ENCODE measurements at regions not wholly inside any gene's neighbourhood (a gene's known extent, or its start where the extent isn't known, plus 50 kb on each side); places are given as distances from the start of the nearest gene placed in this dataset.
"Not testable (repeated sequence)": the region's sequence is repeated elsewhere in the genome, so short reads cannot be mapped to it uniquely, and the experiment has no call there.

GRCh38 chr15:79154483-79155135 lies 64.0 kb upstream of the RASGRF1 start:
- DNase-seq, result no peak

- not testable (repeated sequence) for DNase-seq
Measured at GRCh38 chr15:79144290-79144689, 53.7 kb upstream of the RASGRF1 start.

GRCh38 chr15:79140846-79141570 lies 50.4 kb upstream of the RASGRF1 start:
- DNase-seq, result no peak

All from NCI-H2029 (cell line).